OCI-LY1 (cell line): ENCODE measurements at regions not wholly inside any gene's neighbourhood (a gene's known extent, or its start where the extent isn't known, plus 50 kb on each side); places are given as distances from the start of the nearest gene placed in this dataset.
A peak's percentile ranks its signal among the peaks of the same experiment; 100 is the strongest.

Source experiments
- H2AFZ ChIP-seq: fragments of 200-600 bp; sonication (generic), shearing (Covaris generic); 2 replicates; pipeline ENCODE4 v1.6.0; 2014; ENCODE audit warnings: antibody characterized with exemption, mild to moderate bottlenecking, low read length
- H3F3A ChIP-seq: fragments of 200-600 bp; sonication (generic), shearing (Covaris generic); 2 replicates; pipeline ENCODE4 v1.6.0; 2014; ENCODE audit warnings: mild to moderate bottlenecking, antibody characterized with exemption, low read length, moderate library complexity; ENCODE audit not compliant: insufficient read depth
- H3K27ac ChIP-seq: fragments of 200-600 bp; sonication (generic); 2 replicates; pipeline ENCODE4 v1.5.1; 2014; ENCODE audit warnings: low read length, mixed run types, mild to moderate bottlenecking, low read depth; ENCODE audit not compliant: poor library complexity, severe bottlenecking
- H3K27me3 ChIP-seq: fragments of 200-600 bp; sonication (generic); 2 replicates; pipeline ENCODE4 v1.6.0; 2014; ENCODE audit warnings: antibody characterized with exemption, mild to moderate bottlenecking, low read length, moderate library complexity; ENCODE audit not compliant: insufficient read depth
- H3K36me3 ChIP-seq: fragments of 200-600 bp; sonication (generic); 2 replicates; pipeline ENCODE4 v1.6.1; 2014; ENCODE audit warnings: mild to moderate bottlenecking, antibody characterized with exemption, low read length, moderate library complexity, mixed read lengths; ENCODE audit not compliant: insufficient read depth
- H3K4me1 ChIP-seq: fragments of 200-600 bp; sonication (generic); 2 replicates; pipeline ENCODE4 v1.5.1; 2014; ENCODE audit warnings: mild to moderate bottlenecking, low read length, moderate library complexity; ENCODE audit not compliant: insufficient read depth, severe bottlenecking
- H3K4me2 ChIP-seq: fragments of 200-600 bp; sonication (generic), shearing (Covaris generic); 2 replicates; pipeline ENCODE4 v1.6.1; 2014; ENCODE audit warnings: low read length
- H3K4me3 ChIP-seq: fragments of 200-600 bp; sonication (generic); 2 replicates; pipeline ENCODE4 v1.5.1; 2014; ENCODE audit warnings: low read length, low read depth, mild to moderate bottlenecking, mixed read lengths; ENCODE audit not compliant: poor library complexity, severe bottlenecking
- H3K79me2 ChIP-seq: fragments of 200-600 bp; shearing (Covaris generic); 2 replicates; pipeline ENCODE4 v1.6.1; 2016; ENCODE audit warnings: mixed run types, low read length, mixed read lengths; ENCODE audit not compliant: insufficient read depth
- H3K9ac ChIP-seq: fragments of 200-600 bp; sonication (generic), shearing (Covaris generic); 2 replicates; pipeline ENCODE4 v1.6.1; 2014; ENCODE audit warnings: mild to moderate bottlenecking, low read length, mixed read lengths
- H3K9me2 ChIP-seq: fragments of 200-600 bp; sonication (generic), shearing (Covaris generic); 2 replicates; pipeline ENCODE4 v1.6.1; 2014; ENCODE audit warnings: low read depth, mild to moderate bottlenecking, low read length, mixed read lengths
- H3K9me3 ChIP-seq: fragments of 200-600 bp; shearing (Covaris generic); 2 replicates; pipeline ENCODE4 v1.6.1; 2014; ENCODE audit warnings: low read length, mixed read lengths
- H4K20me1 ChIP-seq: fragments of 200-600 bp; sonication (generic), shearing (Covaris generic); 2 replicates; pipeline ENCODE4 v1.6.0; 2016; ENCODE audit warnings: mild to moderate bottlenecking, low read length; ENCODE audit not compliant: insufficient read depth
- EZH2 ChIP-seq: fragments of 200-600 bp; sonication (generic), shearing (Covaris generic); IDR thresholded peaks from 2 replicates; pipeline ENCODE4 v1.8.0; 2017; ENCODE audit warnings: borderline replicate concordance, mixed run types, mild to moderate bottlenecking, antibody characterized with exemption, low read length, moderate library complexity, mixed read lengths
- TF ChIP-seq, protein P1 (sequence below): fragments of 200-600 bp; sonication (generic), shearing (Covaris generic); IDR thresholded peaks from 2 replicates; pipeline ENCODE4 v1.5.1; 2017; ENCODE audit warnings: mild to moderate bottlenecking, antibody characterized with exemption, low read length, moderate library complexity, mixed read lengths

DNA sequence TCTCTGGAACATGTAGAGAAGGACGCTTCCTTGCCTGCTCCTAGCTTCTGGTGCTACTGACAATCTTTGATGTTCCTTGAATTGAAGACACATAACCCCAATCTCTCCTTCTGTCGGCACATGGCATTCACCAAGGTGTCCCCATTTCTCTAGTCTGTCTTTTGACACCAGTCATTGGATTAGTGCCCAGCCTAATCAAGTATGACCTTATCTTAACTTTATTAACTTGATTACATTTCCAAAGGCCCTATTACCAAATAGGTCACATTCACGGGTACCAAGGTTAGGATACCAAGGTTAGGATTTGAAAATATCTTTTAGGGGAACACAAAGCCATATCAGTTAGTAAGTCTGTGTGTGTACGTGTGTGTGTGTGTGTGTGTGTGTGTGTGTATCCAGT is 377.9 kb downstream of the CMPK2 start:
- H4K20me1 ChIP-seq: no peaks in the 10 kb centered on the region
- H3K9me3 ChIP-seq: peaks cover 3% of the 10 kb centered on the region; the same call in 1 of the 2 replicates
- no peaks in the 10 kb centered on the region; the same call in 1 of the 2 replicates for H3K36me3 ChIP-seq
- no peaks in the 10 kb centered on the region for H3K9me2 ChIP-seq
- no peaks in the 10 kb centered on the region for H3F3A ChIP-seq
- H3K9ac ChIP-seq: no peak overlapping the region
- no peak overlapping the region for H3K4me3 ChIP-seq
- no peak overlapping the region for H3K27ac ChIP-seq
- TF ChIP-seq, protein P1, sequence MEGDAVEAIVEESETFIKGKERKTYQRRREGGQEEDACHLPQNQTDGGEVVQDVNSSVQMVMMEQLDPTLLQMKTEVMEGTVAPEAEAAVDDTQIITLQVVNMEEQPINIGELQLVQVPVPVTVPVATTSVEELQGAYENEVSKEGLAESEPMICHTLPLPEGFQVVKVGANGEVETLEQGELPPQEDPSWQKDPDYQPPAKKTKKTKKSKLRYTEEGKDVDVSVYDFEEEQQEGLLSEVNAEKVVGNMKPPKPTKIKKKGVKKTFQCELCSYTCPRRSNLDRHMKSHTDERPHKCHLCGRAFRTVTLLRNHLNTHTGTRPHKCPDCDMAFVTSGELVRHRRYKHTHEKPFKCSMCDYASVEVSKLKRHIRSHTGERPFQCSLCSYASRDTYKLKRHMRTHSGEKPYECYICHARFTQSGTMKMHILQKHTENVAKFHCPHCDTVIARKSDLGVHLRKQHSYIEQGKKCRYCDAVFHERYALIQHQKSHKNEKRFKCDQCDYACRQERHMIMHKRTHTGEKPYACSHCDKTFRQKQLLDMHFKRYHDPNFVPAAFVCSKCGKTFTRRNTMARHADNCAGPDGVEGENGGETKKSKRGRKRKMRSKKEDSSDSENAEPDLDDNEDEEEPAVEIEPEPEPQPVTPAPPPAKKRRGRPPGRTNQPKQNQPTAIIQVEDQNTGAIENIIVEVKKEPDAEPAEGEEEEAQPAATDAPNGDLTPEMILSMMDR: no peak
- TF ChIP-seq EZH2: no peak
- no peaks in the 10 kb centered on the region for H3K79me2 ChIP-seq
- no peaks in the 10 kb centered on the region for H3K27me3 ChIP-seq
- H2AFZ ChIP-seq: no peak overlapping the region
- H3K4me2 ChIP-seq: no peak overlapping the region
- H3K4me1 ChIP-seq: peaks cover 17% of the 10 kb centered on the region

DNA sequence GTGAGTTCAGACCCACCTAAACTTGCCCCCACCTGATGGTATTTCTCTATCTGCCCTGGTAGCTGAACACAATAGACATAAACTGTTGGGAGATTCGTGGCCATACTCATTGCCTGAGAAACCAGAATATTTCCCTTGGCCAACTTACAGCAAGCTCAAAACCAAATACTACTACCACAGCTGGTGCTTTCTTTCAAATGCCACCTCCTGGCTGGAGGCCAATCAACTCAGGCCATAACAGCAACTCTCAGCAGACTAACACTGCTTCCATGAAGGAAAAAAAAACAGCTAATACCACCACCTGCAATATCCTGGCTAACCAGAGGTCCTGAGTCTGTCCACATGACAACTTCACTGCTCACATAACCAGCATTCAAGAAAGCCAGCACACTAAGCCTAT is 373.1 kb downstream of the CMPK2 start:
- Histone ChIP-seq H3K9me2 (no peaks in the 10 kb centered on the region), H3K79me2 (no peaks in the 10 kb centered on the region), H3K27me3 (no peaks in the 10 kb centered on the region), H3K4me3 (no peak overlapping the region), H3K4me2 (peak overlapping the region; percentile 34), H3K4me1 (peaks cover 32% of the 10 kb centered on the region), H3K27ac (peak overlapping the region; percentile 89), H3K36me3 (no peaks in the 10 kb centered on the region; the same call in 1 of the 2 replicates), H4K20me1 (no peaks in the 10 kb centered on the region), H3K9me3 (no peaks in the 10 kb centered on the region), H2AFZ (no peak overlapping the region), H3K9ac (peak overlapping the region; percentile 37; the same call in 1 of the 2 replicates), H3F3A (no peaks in the 10 kb centered on the region)
- TF ChIP-seq, protein P1: no peak
- no peak for TF ChIP-seq EZH2

DNA sequence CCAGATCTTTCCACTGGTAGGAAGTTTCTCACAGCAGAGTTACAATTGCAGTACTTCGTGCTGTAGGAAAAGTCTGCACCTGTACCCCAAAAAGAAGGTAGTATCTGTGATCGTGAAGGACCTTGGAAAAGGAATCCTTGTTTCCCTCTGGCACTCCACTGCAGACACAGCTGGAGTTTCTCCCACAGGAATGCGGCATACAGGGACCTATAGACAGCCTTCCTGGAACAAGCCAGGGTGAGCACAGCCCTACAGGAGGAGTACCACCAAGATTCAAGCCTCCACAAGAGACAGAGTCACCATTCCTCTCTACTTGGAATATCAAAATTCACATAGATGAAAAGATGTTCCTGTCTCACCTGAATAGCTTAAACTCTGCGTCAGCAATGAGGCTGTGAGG is 372.4 kb downstream of the CMPK2 start:
- H3K27me3 ChIP-seq: no peaks in the 10 kb centered on the region
- H3K27ac ChIP-seq: peak overlapping the region; percentile 89

More for the DNA sequence above, 372.4 kb downstream of the CMPK2 start:
- H3K36me3 ChIP-seq: no peaks in the 10 kb centered on the region; the same call in 1 of the 2 replicates
- no peaks in the 10 kb centered on the region for H4K20me1 ChIP-seq
- no peaks in the 10 kb centered on the region for H3K9me3 ChIP-seq
- H3K9me2 ChIP-seq: no peaks in the 10 kb centered on the region
- H3K4me1 ChIP-seq: peaks cover 32% of the 10 kb centered on the region
- no peak for TF ChIP-seq EZH2
- TF ChIP-seq, protein P1: no peak
- peak overlapping the region; percentile 34 for H3K4me2 ChIP-seq
- no peak overlapping the region for H2AFZ ChIP-seq
- no peak overlapping the region; the same call in 1 of the 2 replicates for H3K9ac ChIP-seq
- H3K4me3 ChIP-seq: no peak overlapping the region
- no peaks in the 10 kb centered on the region for H3K79me2 ChIP-seq
- H3F3A ChIP-seq: no peaks in the 10 kb centered on the region
